WI38 (cell line): ENCODE measurements at regions not wholly inside any gene's neighbourhood (a gene's known extent, or its start where the extent isn't known, plus 50 kb on each side); places are given as distances from the start of the nearest gene placed in this dataset.

Experiments
- H3K4me3 ChIP-seq: 2 replicates; pipeline ENCODE4 v1.5.1; 2011; ENCODE audit warnings: low read depth, mild to moderate bottlenecking, control low read depth, low read length
- CTCF ChIP-seq: IDR thresholded peaks from 2 replicates; pipeline ENCODE4 v1.5.1; 2012; ENCODE audit warnings: low read depth, mild to moderate bottlenecking, control low read depth, low read length

GRCh38 chr13:88066847-88067246 is 395.7 kb downstream of the SLITRK5 start:
- no peak overlapping the region for H3K4me3 ChIP-seq
- TF ChIP-seq CTCF: no peak

- H3K4me3 ChIP-seq: no peak overlapping the region
- TF ChIP-seq CTCF: no peak
These were observed 397.1 kb downstream of the SLITRK5 start for GRCh38 chr13:88068316-88068715.

GRCh38 chr13:88068975-88069374 is 397.8 kb downstream of the SLITRK5 start:
- no peak overlapping the region for H3K4me3 ChIP-seq
- TF ChIP-seq CTCF: no peak

GRCh38 chr13:88071371-88071770 is 400.2 kb downstream of the SLITRK5 start:
- TF ChIP-seq CTCF: no peak
- H3K4me3 ChIP-seq: no peak overlapping the region

- TF ChIP-seq CTCF: no peak
- H3K4me3 ChIP-seq: no peak overlapping the region
These were observed 403.8 kb downstream of the SLITRK5 start for GRCh38 chr13:88074794-88075510.

- H3K4me3 ChIP-seq: no peak overlapping the region
- TF ChIP-seq CTCF: no peak
These were observed 413.9 kb downstream of the SLITRK5 start for GRCh38 chr13:88085036-88085435.

GRCh38 chr13:88086577-88086976 is 415.4 kb downstream of the SLITRK5 start:
- no peak for TF ChIP-seq CTCF

More at GRCh38 chr13:88086577-88086976, 415.4 kb downstream of the SLITRK5 start:
- no peak overlapping the region for H3K4me3 ChIP-seq
